Keratinocyte (primary cell): ENCODE measurements at regions not wholly inside any gene's neighbourhood (a gene's known extent, or its start where the extent isn't known, plus 50 kb on each side); places are given as distances from the start of the nearest gene placed in this dataset.

Source experiments
- CTCF ChIP-seq, 3 experiments: IDR thresholded peaks in 1 of 3; conservative IDR thresholded peaks in 1 of 3; optimal IDR thresholded peaks in 1 of 3; 2 replicates in 2 of 3; 3 replicates in 1 of 3; pipeline versions ENCODE3 to v1.5.1; 2011; ENCODE audit warnings: low read length in 3 of 3, mild to moderate bottlenecking in 3 of 3, moderate library complexity in 2 of 3, control low read depth in 1 of 3, inconsistent platforms in 1 of 3; ENCODE audit not compliant: insufficient read depth in 2 of 3; ENCODE audit errors: extremely low read depth in 1 of 3
- EZH2 ChIP-seq: IDR thresholded peaks from one replicate; pipeline ENCODE4 v1.6.1; 2012; ENCODE audit warnings: inconsistent platforms, mild to moderate bottlenecking, low read length, moderate library complexity

- TF ChIP-seq CTCF (optimal IDR thresholded peaks at IDR 0.05 in 1 of 3, IDR thresholded peaks at IDR 0.05 in 1 of 3, conservative IDR thresholded peaks at IDR 0.05 in 1 of 3; ENCODE audit: extremely low read depth in 1 of 3, insufficient read depth in 2 of 3, low read length in 3 of 3) (no peak), EZH2 (no peak)
These were observed 111.3 kb downstream of the NUDT12 start for GRCh38 chr5:103451261-103451660.
